Natural killer cell (primary cell): ENCODE measurements at regions not wholly inside any gene's neighbourhood (a gene's known extent, or its start where the extent isn't known, plus 50 kb on each side); places are given as distances from the start of the nearest gene placed in this dataset.
A peak's percentile ranks its signal among the peaks of the same experiment; 100 is the strongest.

Source experiments
- ATAC-seq, 3 donors: fragments of 150-1000 bp in 2 of 3; fragments of 200-7000 bp in 1 of 3; cut with Tn5 transposase; 1 replicate in 1 of 3; 2 replicates in 2 of 3; pipeline ENCODE4 v1.10.0; 2021; ENCODE audit warnings: mild to moderate bottlenecking in 2 of 3, moderate library complexity in 2 of 3
- DNase-seq, 2 donors: peaks; one replicate each; pipeline versions ENCODE4 v3.0.0 to v3.0.0-alpha.2; 2013 to 2021; ENCODE audit warnings: mixed read lengths in 1 of 2
- H3K27ac ChIP-seq: one replicate; pipeline ENCODE4 v1.5.1; 2013; ENCODE audit warnings: mild to moderate bottlenecking, low read length
- H3K27me3 ChIP-seq: one replicate; pipeline ENCODE4 v1.6.1; 2013; ENCODE audit warnings: low read length; ENCODE audit not compliant: control insufficient read depth, insufficient read depth
- H3K36me3 ChIP-seq: one replicate; pipeline ENCODE4 v1.6.1; 2013; ENCODE audit warnings: low read length; ENCODE audit not compliant: control insufficient read depth, insufficient read depth
- H3K4me1 ChIP-seq: one replicate; pipeline ENCODE4 v1.6.1; 2013; ENCODE audit warnings: low read length; ENCODE audit not compliant: control insufficient read depth, insufficient read depth
- H3K4me3 ChIP-seq: one replicate; pipeline ENCODE4 v1.5.1; 2013; ENCODE audit warnings: low read length
- H3K9me3 ChIP-seq: one replicate; pipeline ENCODE4 v1.6.1; 2013; ENCODE audit warnings: low read length; ENCODE audit not compliant: control insufficient read depth, insufficient read depth
- H3K27ac Mint-ChIP-seq, 2 donors: one replicate each; pipeline ENCODE4 v1.8.0; 2022; ENCODE audit warnings: mild to moderate bottlenecking in 2 of 2, mixed read lengths in 2 of 2, moderate library complexity in 1 of 2
- H3K27me3 Mint-ChIP-seq, 2 donors: one replicate each; pipeline ENCODE4 v1.8.0; 2022; ENCODE audit warnings: low read depth in 2 of 2, mixed read lengths in 2 of 2
- H3K36me3 Mint-ChIP-seq: one replicate; pipeline ENCODE4 v1.8.0; 2022; ENCODE audit warnings: mixed read lengths
- H3K4me1 Mint-ChIP-seq, 2 donors: one replicate each; pipeline ENCODE4 v1.8.0; 2022; ENCODE audit warnings: mixed read lengths in 2 of 2
- H3K4me3 Mint-ChIP-seq: one replicate; pipeline ENCODE4 v1.8.0; 2022; ENCODE audit warnings: mild to moderate bottlenecking, moderate library complexity, mixed read lengths
- H3K9me3 Mint-ChIP-seq, 2 donors: one replicate each; pipeline ENCODE4 v1.8.0; 2022; ENCODE audit warnings: mixed read lengths in 2 of 2
- CTCF ChIP-seq: fragments of 200-600 bp; IDR thresholded peaks from one replicate; pipeline ENCODE4 v1.8.0; 2022; ENCODE audit warnings: antibody characterized with exemption
- WGBS: methylation state at CpG from one replicate; pipeline ENCODE4 v1.1.7; 2013; ENCODE audit warnings: missing lambda C conversion rate; ENCODE audit not compliant: insufficient coverage; 5-methylcytosine and 5-hydroxymethylcytosine counted together
- intact Hi-C: fragments of 100-400 bp; cut with micrococcal nuclease; formaldehyde crosslinking; loops from one replicate; pipeline ENCODE4 v1.14.2; 2022

- WGBS = 73% methylated on average over 13 of the region's 13 CpGs
- Histone ChIP-seq H3K27ac (no peak overlapping the region), H3K4me3 (no peak overlapping the region), H3K27me3 (no peaks in the 10 kb centered on the region), H3K36me3 (no peaks in the 10 kb centered on the region), H3K4me1 (no peaks in the 10 kb centered on the region), H3K9me3 (no peaks in the 10 kb centered on the region)
- DNase-seq = no peak
- peaks cover 0 to 1% of the 10 kb centered on the region in 2 donors for H3K27me3 Mint-ChIP-seq
- ATAC-seq = no peak
- H3K36me3 Mint-ChIP-seq = no peaks in the 10 kb centered on the region
- peaks cover 4 to 11% of the 10 kb centered on the region in 2 donors for H3K9me3 Mint-ChIP-seq
- TF ChIP-seq CTCF = no peak
- intact Hi-C loops = no loop called here
- peaks cover 0 to 21% of the 10 kb centered on the region in 2 donors for H3K4me1 Mint-ChIP-seq
- no peak overlapping the region for H3K4me3 Mint-ChIP-seq
- no peak overlapping the region for H3K27ac Mint-ChIP-seq
Observed at GRCh38 chr17:79496422-79497005, 114.3 kb downstream of the RBFOX3 start.

GRCh38 chr17:79495665-79496064 lies 115.2 kb downstream of the RBFOX3 start:
- Mint-ChIP-seq H3K4me1 (peaks cover 0 to 20% of the 10 kb centered on the region in 2 donors), H3K27ac (no peak overlapping the region), H3K9me3 (peaks cover 4 to 11% of the 10 kb centered on the region in 2 donors), H3K27me3 (peaks cover 0 to 1% of the 10 kb centered on the region in 2 donors), H3K36me3 (no peaks in the 10 kb centered on the region), H3K4me3 (no peak overlapping the region)
- TF ChIP-seq CTCF = no peak
- H3K36me3 ChIP-seq = no peaks in the 10 kb centered on the region
- no peak for ATAC-seq
- H3K4me1 ChIP-seq = no peaks in the 10 kb centered on the region
- DNase-seq = no peak
- intact Hi-C loops = no loop called here
- WGBS = 89% methylated on average over 11 of the region's 11 CpGs
- H3K27me3 ChIP-seq = no peaks in the 10 kb centered on the region
- no peaks in the 10 kb centered on the region for H3K9me3 ChIP-seq
- no peak overlapping the region for H3K4me3 ChIP-seq
- H3K27ac ChIP-seq = no peak overlapping the region

DNA sequence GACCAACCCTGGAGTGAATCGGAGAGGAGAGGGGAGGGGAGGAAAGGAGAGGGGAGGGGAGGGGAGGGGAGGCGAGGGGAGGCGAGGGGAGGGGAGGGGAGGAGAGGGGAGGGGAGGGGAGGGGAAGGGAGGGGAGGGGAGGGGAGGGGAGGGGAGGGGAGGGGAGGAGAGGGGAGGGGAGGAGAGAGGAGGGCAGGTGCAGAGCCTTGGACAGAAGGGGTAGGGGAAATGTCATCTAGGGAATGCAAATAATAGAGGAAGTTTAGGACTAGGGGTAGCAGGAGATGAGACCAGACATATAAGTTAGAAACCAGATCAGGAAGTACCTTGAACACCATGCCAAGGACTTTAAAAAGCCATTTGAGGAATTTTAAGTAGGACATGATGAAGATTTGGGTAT lies 119.8 kb downstream of the RBFOX3 start:
- H3K9me3 ChIP-seq = no peaks in the 10 kb centered on the region
- peaks cover 2% of the 10 kb centered on the region for H3K27me3 ChIP-seq
- Mint-ChIP-seq H3K4me3 (no peak overlapping the region), H3K4me1 (peaks cover 0 to 27% of the 10 kb centered on the region in 2 donors), H3K27me3 (peaks cover 11 to 22% of the 10 kb centered on the region in 2 donors), H3K27ac (no peak overlapping the region), H3K9me3 (peaks cover 2 to 4% of the 10 kb centered on the region in 2 donors), H3K36me3 (no peaks in the 10 kb centered on the region)
- DNase-seq (no peak), ATAC-seq (no peak)
- no CpG with 5 or more reads among the region's 3 CpGs for WGBS
- TF ChIP-seq CTCF = no peak
- no peaks in the 10 kb centered on the region for H3K4me1 ChIP-seq
- no peak overlapping the region for H3K4me3 ChIP-seq
- no peak overlapping the region for H3K27ac ChIP-seq
- intact Hi-C loops = no loop called here
- no peaks in the 10 kb centered on the region for H3K36me3 ChIP-seq

DNA sequence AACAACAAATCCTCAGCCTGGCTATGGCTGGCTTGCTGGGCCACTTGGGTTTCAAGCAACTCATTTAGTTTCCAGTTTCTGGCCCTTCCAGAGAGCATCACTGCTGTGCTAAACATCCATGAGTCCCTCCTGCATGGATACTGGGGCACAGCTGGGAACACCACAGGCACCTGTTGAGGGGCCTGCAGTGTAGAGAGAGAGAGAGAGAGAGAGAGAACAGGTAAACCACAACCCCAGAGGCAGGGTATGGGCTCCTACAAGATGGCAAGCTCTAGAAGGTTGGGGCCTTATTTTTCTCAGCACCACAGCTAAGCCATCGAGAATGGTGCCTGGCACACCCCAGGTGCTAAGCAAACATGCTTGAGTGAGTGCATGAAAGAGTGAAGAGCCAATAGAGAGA lies 120.3 kb downstream of the RBFOX3 start:
- Mint-ChIP-seq H3K4me1 (peaks cover 0 to 32% of the 10 kb centered on the region in 2 donors), H3K4me3 (no peak overlapping the region)

More for the DNA sequence above, 120.3 kb downstream of the RBFOX3 start:
- no peaks in the 10 kb centered on the region for H3K36me3 ChIP-seq
- H3K4me1 ChIP-seq = no peaks in the 10 kb centered on the region
- Mint-ChIP-seq H3K36me3 (no peaks in the 10 kb centered on the region), H3K27ac (peak overlapping the region in 1 of 2 donors; percentile 27), H3K27me3 (peaks cover 12 to 22% of the 10 kb centered on the region in 2 donors), H3K9me3 (peaks cover 2 to 4% of the 10 kb centered on the region in 2 donors)
- intact Hi-C loops = no loop called here
- 44% methylated on average over 1 of the region's 1 CpG for WGBS
- H3K4me3 ChIP-seq = no peak overlapping the region
- no peak for DNase-seq
- no peak for TF ChIP-seq CTCF
- no peak overlapping the region for H3K27ac ChIP-seq
- peaks cover 2% of the 10 kb centered on the region for H3K27me3 ChIP-seq
- no peak for ATAC-seq
- no peaks in the 10 kb centered on the region for H3K9me3 ChIP-seq
